ENCODE measurements at regions not wholly inside any gene's neighbourhood (a gene's known extent, or its start where the extent isn't known, plus 50 kb on each side); places are given as distances from the start of the nearest gene placed in this dataset.
"Not testable (repeated sequence)": the region's sequence is repeated elsewhere in the genome, so short reads cannot be mapped to it uniquely, and the experiment has no call there.

- Histone ChIP-seq H3K9me3 (no peaks in the 10 kb centered on the region), H3K36me3 (no peaks in the 10 kb centered on the region), H3K4me1 (peaks cover 0 to 39% (median 21%) of the 10 kb centered on the region in 6 donors), H3K27me3 (replicated peaks in 1 of 7) (no peaks in the 10 kb centered on the region), H3K4me3 (no peak overlapping the region), H3K27ac (peak overlapping the region in 6 of 8 donors; percentile 7 to 86 (median 72))
- WGBS, 5 donors, result 34 to 68% (median 47%) methylated on average over 7 to 10 of the region's 10 CpGs
- intact Hi-C loops (cut with DNase I; ENCODE audit: low total_unique reads), result no loop called here
- peak; percentile 69 for DNase-seq
- TF ChIP-seq CTCF (IDR thresholded peaks at IDR 0.05 in 8 of 11, conservative IDR thresholded peaks at IDR 0.05 in 3 of 11) (no peak), POLR2AphosphoS5 (IDR thresholded peaks at IDR 0.05) (peak; percentile 21 to 50 (median 29))
These were observed 74.0 kb upstream of the CLDN5 start for GRCh38 chr22:19598054-19598855.

GRCh38 chr22:19599004-19599403 is 74.8 kb upstream of the CLDN5 start:
- peaks cover 0 to 32% (median 21%) of the 10 kb centered on the region in 6 donors for H3K4me1 ChIP-seq
- intact Hi-C loops (cut with DNase I; ENCODE audit: low total_unique reads), result no loop called here
- no peak for DNase-seq

GRCh38 chr22:19599626-19600243 is 75.5 kb upstream of the CLDN5 start:
- Histone ChIP-seq H3K27ac (no peak overlapping the region), H3K4me1 (peaks cover 3 to 32% (median 21%) of the 10 kb centered on the region in 6 donors), H3K36me3 (no peaks in the 10 kb centered on the region), H3K9me3 (no peaks in the 10 kb centered on the region), H3K27me3 (replicated peaks in 1 of 7) (no peaks in the 10 kb centered on the region), H3K4me3 (no peak overlapping the region)
- WGBS, 5 donors, result 78 to 88% (median 80%) methylated on average over 10 to 12 of the region's 12 CpGs
- TF ChIP-seq POLR2A (IDR thresholded peaks at IDR 0.05), result no peak
- no peak for TF ChIP-seq POLR2AphosphoS5 (IDR thresholded peaks at IDR 0.05)
- no peak for TF ChIP-seq CTCF (IDR thresholded peaks at IDR 0.05 in 8 of 11, conservative IDR thresholded peaks at IDR 0.05 in 3 of 11)
- intact Hi-C loops (cut with DNase I; ENCODE audit: low total_unique reads), result no loop called here
- DNase-seq, result no peak

More at GRCh38 chr22:19599004-19599403, 74.8 kb upstream of the CLDN5 start:
- no peaks in the 10 kb centered on the region for H3K27me3 ChIP-seq (replicated peaks in 1 of 7)
- WGBS, 5 donors, result 91 to 95% (median 92%) methylated on average over 5 of the region's 5 CpGs
- no peaks in the 10 kb centered on the region for H3K9me3 ChIP-seq
- no peaks in the 10 kb centered on the region for H3K36me3 ChIP-seq
- no peak overlapping the region for H3K4me3 ChIP-seq
- TF ChIP-seq CTCF (IDR thresholded peaks at IDR 0.05 in 8 of 11, conservative IDR thresholded peaks at IDR 0.05 in 3 of 11) (no peak), POLR2AphosphoS5 (IDR thresholded peaks at IDR 0.05) (no peak), POLR2A (IDR thresholded peaks at IDR 0.05) (no peak)
- peak overlapping the region in 4 of 8 donors; percentile 69 to 86 (median 76) for H3K27ac ChIP-seq

- WGBS, 5 donors, result 73 to 92% (median 84%) methylated on average over 4 of the region's 4 CpGs
- H3K36me3 ChIP-seq; H3K9me3 ChIP-seq; intact Hi-C loops (cut with DNase I; ENCODE audit: low total_unique reads); H3K4me3 ChIP-seq; H3K27ac ChIP-seq; DNase-seq: not testable (repeated sequence)
- peaks cover 0 to 41% (median 21%) of the 10 kb centered on the region in 6 donors for H3K4me1 ChIP-seq
- peaks cover 0 to 17% (median 0%) of the 10 kb centered on the region in 7 donors for H3K27me3 ChIP-seq (replicated peaks in 1 of 7)
These were observed 79.1 kb upstream of the CLDN5 start for GRCh38 chr22:19603346-19603745.
